ENCODE measurements at regions not wholly inside any gene's neighbourhood (a gene's known extent, or its start where the extent isn't known, plus 50 kb on each side); places are given as distances from the start of the nearest gene placed in this dataset.

DNA sequence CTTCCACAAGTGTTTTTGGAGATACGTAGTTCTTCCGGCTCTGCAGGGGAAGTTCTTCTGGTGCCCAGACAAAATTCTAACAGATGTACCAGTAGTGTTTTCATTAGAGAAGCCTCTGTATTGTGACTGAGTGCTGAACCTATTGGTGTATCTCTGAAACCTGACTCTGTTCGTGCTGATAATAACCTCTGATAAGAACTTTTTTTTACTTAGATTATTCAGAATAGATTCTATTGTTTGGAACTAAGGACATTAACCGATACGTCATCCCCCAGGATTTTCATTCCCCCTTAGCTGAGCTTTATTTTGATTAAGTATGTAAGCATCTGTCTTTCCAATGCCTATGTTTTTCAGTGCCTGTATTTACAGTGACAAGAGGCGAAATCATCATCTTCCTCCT is 362.9 kb downstream of the PDGFC start:
- TF ChIP-seq POLR2A (IDR thresholded peaks at IDR 0.05), result no peak
- TF ChIP-seq, protein P1, sequence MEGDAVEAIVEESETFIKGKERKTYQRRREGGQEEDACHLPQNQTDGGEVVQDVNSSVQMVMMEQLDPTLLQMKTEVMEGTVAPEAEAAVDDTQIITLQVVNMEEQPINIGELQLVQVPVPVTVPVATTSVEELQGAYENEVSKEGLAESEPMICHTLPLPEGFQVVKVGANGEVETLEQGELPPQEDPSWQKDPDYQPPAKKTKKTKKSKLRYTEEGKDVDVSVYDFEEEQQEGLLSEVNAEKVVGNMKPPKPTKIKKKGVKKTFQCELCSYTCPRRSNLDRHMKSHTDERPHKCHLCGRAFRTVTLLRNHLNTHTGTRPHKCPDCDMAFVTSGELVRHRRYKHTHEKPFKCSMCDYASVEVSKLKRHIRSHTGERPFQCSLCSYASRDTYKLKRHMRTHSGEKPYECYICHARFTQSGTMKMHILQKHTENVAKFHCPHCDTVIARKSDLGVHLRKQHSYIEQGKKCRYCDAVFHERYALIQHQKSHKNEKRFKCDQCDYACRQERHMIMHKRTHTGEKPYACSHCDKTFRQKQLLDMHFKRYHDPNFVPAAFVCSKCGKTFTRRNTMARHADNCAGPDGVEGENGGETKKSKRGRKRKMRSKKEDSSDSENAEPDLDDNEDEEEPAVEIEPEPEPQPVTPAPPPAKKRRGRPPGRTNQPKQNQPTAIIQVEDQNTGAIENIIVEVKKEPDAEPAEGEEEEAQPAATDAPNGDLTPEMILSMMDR (IDR thresholded peaks at IDR 0.05), result no peak

Measured in body of pancreas (tissue), 4 donors.